ENCODE measurements at regions not wholly inside any gene's neighbourhood (a gene's known extent, or its start where the extent isn't known, plus 50 kb on each side); places are given as distances from the start of the nearest gene placed in this dataset.
"Not testable (repeated sequence)": the region's sequence is repeated elsewhere in the genome, so short reads cannot be mapped to it uniquely, and the experiment has no call there.

- Mint-ChIP-seq H3K4me3 (no peak overlapping the region), H3K27ac (no peak overlapping the region)
These were observed 199.7 kb upstream of the MAGI2 start for GRCh38 chr7:79653136-79653631.

GRCh38 chr7:79652619-79653018 is 199.2 kb upstream of the MAGI2 start:
- Mint-ChIP-seq H3K27ac (no peak overlapping the region), H3K36me3 (no peaks in the 10 kb centered on the region), H3K9me3 (peaks cover 8% of the 10 kb centered on the region), H3K4me3 (no peak overlapping the region), H3K27me3 (no peaks in the 10 kb centered on the region), H3K4me1 (ENCODE audit: low read depth in 2 of 2) (no peaks in the 10 kb centered on the region)
- ATAC-seq (no peak), DNase-seq (ENCODE audit: low spot score) (no peak)

More at GRCh38 chr7:79653136-79653631, 199.7 kb upstream of the MAGI2 start:
- no peaks in the 10 kb centered on the region for H3K4me1 Mint-ChIP-seq (ENCODE audit: low read depth in 2 of 2)
- ATAC-seq (no peak), DNase-seq (ENCODE audit: low spot score) (no peak)
- peaks cover 8% of the 10 kb centered on the region for H3K9me3 Mint-ChIP-seq
- H3K27me3 Mint-ChIP-seq = no peaks in the 10 kb centered on the region
- no peaks in the 10 kb centered on the region for H3K36me3 Mint-ChIP-seq

- no peaks in the 10 kb centered on the region for H3K4me1 Mint-ChIP-seq (ENCODE audit: low read depth in 2 of 2)
- peaks cover 10% of the 10 kb centered on the region for H3K36me3 Mint-ChIP-seq
- peaks cover 11% of the 10 kb centered on the region for H3K9me3 Mint-ChIP-seq
- no peak overlapping the region for H3K4me3 Mint-ChIP-seq
- H3K27me3 Mint-ChIP-seq = no peaks in the 10 kb centered on the region
- DNase-seq (ENCODE audit: low spot score) (no peak), ATAC-seq (no peak)
- no peak overlapping the region for H3K27ac Mint-ChIP-seq
These were observed 194.2 kb upstream of the MAGI2 start for GRCh38 chr7:79647711-79648110.

GRCh38 chr7:79646278-79646677 is 192.8 kb upstream of the MAGI2 start:
- no peak for ATAC-seq
- Mint-ChIP-seq H3K27me3 (no peaks in the 10 kb centered on the region), H3K9me3 (peaks cover 15% of the 10 kb centered on the region), H3K4me3 (no peak overlapping the region), H3K27ac (no peak overlapping the region), H3K4me1 (ENCODE audit: low read depth in 2 of 2) (no peaks in the 10 kb centered on the region), H3K36me3 (peaks cover 15% of the 10 kb centered on the region)
- DNase-seq (ENCODE audit: low spot score) = no peak

GRCh38 chr7:79636849-79637248 is 183.4 kb upstream of the MAGI2 start:
- no peak overlapping the region for H3K27ac Mint-ChIP-seq
- peaks cover 7% of the 10 kb centered on the region for H3K9me3 Mint-ChIP-seq
- no peaks in the 10 kb centered on the region for H3K4me1 Mint-ChIP-seq (ENCODE audit: low read depth in 2 of 2)
- DNase-seq (ENCODE audit: low spot score) (no peak), ATAC-seq (no peak)
- peaks cover 4% of the 10 kb centered on the region for H3K36me3 Mint-ChIP-seq
- H3K27me3 Mint-ChIP-seq = no peaks in the 10 kb centered on the region
- H3K4me3 Mint-ChIP-seq = no peak overlapping the region

GRCh38 chr7:79625921-79626320 is 172.5 kb upstream of the MAGI2 start:
- H3K9me3 Mint-ChIP-seq; DNase-seq (ENCODE audit: low spot score); H3K4me3 Mint-ChIP-seq; H3K36me3 Mint-ChIP-seq; ATAC-seq; H3K27ac Mint-ChIP-seq; H3K27me3 Mint-ChIP-seq; H3K4me1 Mint-ChIP-seq (ENCODE audit: low read depth in 2 of 2): not testable (repeated sequence)

GRCh38 chr7:79624336-79624735 is 170.9 kb upstream of the MAGI2 start:
- ATAC-seq = no peak
- H3K36me3 Mint-ChIP-seq = no peaks in the 10 kb centered on the region
- H3K27ac Mint-ChIP-seq = no peak overlapping the region
- DNase-seq (ENCODE audit: low spot score) = no peak
- no peaks in the 10 kb centered on the region for H3K27me3 Mint-ChIP-seq
- no peak overlapping the region for H3K4me3 Mint-ChIP-seq
- H3K9me3 Mint-ChIP-seq = peaks cover 13% of the 10 kb centered on the region
- H3K4me1 Mint-ChIP-seq (ENCODE audit: low read depth in 2 of 2) = no peaks in the 10 kb centered on the region

- H3K9me3 Mint-ChIP-seq = peaks cover 16% of the 10 kb centered on the region
- no peaks in the 10 kb centered on the region for H3K27me3 Mint-ChIP-seq
- H3K27ac Mint-ChIP-seq = no peak overlapping the region
- H3K36me3 Mint-ChIP-seq = no peaks in the 10 kb centered on the region
- no peaks in the 10 kb centered on the region for H3K4me1 Mint-ChIP-seq (ENCODE audit: low read depth in 2 of 2)
- ATAC-seq = no peak
- H3K4me3 Mint-ChIP-seq = no peak overlapping the region
- no peak for DNase-seq (ENCODE audit: low spot score)
These were observed 169.3 kb upstream of the MAGI2 start for GRCh38 chr7:79622781-79623180.

- peaks cover 19% of the 10 kb centered on the region for H3K9me3 Mint-ChIP-seq
- H3K4me1 Mint-ChIP-seq (ENCODE audit: low read depth in 2 of 2) = no peaks in the 10 kb centered on the region
- H3K27ac Mint-ChIP-seq = no peak overlapping the region
- H3K27me3 Mint-ChIP-seq = no peaks in the 10 kb centered on the region
- no peak overlapping the region for H3K4me3 Mint-ChIP-seq
- ATAC-seq (no peak), DNase-seq (ENCODE audit: low spot score) (no peak)
- H3K36me3 Mint-ChIP-seq = no peaks in the 10 kb centered on the region
These were observed 166.8 kb upstream of the MAGI2 start for GRCh38 chr7:79620291-79620690.

- no peak overlapping the region for H3K27ac Mint-ChIP-seq
- H3K4me3 Mint-ChIP-seq = no peak overlapping the region
- no peaks in the 10 kb centered on the region for H3K4me1 Mint-ChIP-seq (ENCODE audit: low read depth in 2 of 2)
- DNase-seq (ENCODE audit: low spot score) = no peak
- peaks cover 19% of the 10 kb centered on the region for H3K9me3 Mint-ChIP-seq
- no peaks in the 10 kb centered on the region for H3K27me3 Mint-ChIP-seq
- ATAC-seq = no peak
- no peaks in the 10 kb centered on the region for H3K36me3 Mint-ChIP-seq
These were observed 165.7 kb upstream of the MAGI2 start for GRCh38 chr7:79619216-79619615.

GRCh38 chr7:79615871-79616640 is 162.6 kb upstream of the MAGI2 start:
- ATAC-seq (no peak), DNase-seq (ENCODE audit: low spot score) (no peak)
- Mint-ChIP-seq H3K36me3 (no peaks in the 10 kb centered on the region), H3K27ac (no peak overlapping the region), H3K4me3 (no peak overlapping the region), H3K4me1 (ENCODE audit: low read depth in 2 of 2) (no peaks in the 10 kb centered on the region), H3K9me3 (peaks cover 14% of the 10 kb centered on the region), H3K27me3 (no peaks in the 10 kb centered on the region)

- H3K4me1 Mint-ChIP-seq (ENCODE audit: low read depth in 2 of 2) = no peaks in the 10 kb centered on the region
- H3K27ac Mint-ChIP-seq = no peak overlapping the region
- peaks cover 15% of the 10 kb centered on the region for H3K9me3 Mint-ChIP-seq
- H3K36me3 Mint-ChIP-seq = peaks cover 2% of the 10 kb centered on the region
- H3K27me3 Mint-ChIP-seq = no peaks in the 10 kb centered on the region
- H3K4me3 Mint-ChIP-seq = no peak overlapping the region
- ATAC-seq = no peak
- DNase-seq (ENCODE audit: low spot score) = no peak
These were observed 162.0 kb upstream of the MAGI2 start for GRCh38 chr7:79615466-79615865.

- no peak for ATAC-seq
These were observed 159.4 kb upstream of the MAGI2 start for GRCh38 chr7:79612903-79613302.

GRCh38 chr7:79612022-79612421 is 158.6 kb upstream of the MAGI2 start:
- Mint-ChIP-seq H3K36me3 (peaks cover 5% of the 10 kb centered on the region), H3K27me3 (no peaks in the 10 kb centered on the region), H3K27ac (no peak overlapping the region), H3K9me3 (peaks cover 8% of the 10 kb centered on the region), H3K4me3 (no peak overlapping the region), H3K4me1 (ENCODE audit: low read depth in 2 of 2) (no peaks in the 10 kb centered on the region)
- DNase-seq (ENCODE audit: low spot score) (no peak), ATAC-seq (no peak)

More at GRCh38 chr7:79612903-79613302, 159.4 kb upstream of the MAGI2 start:
- Mint-ChIP-seq H3K27me3 (no peaks in the 10 kb centered on the region), H3K36me3 (peaks cover 5% of the 10 kb centered on the region), H3K27ac (no peak overlapping the region), H3K4me3 (no peak overlapping the region), H3K9me3 (peaks cover 6% of the 10 kb centered on the region), H3K4me1 (ENCODE audit: low read depth in 2 of 2) (no peaks in the 10 kb centered on the region)
- DNase-seq (ENCODE audit: low spot score) = no peak
